OCI-LY1 (cell line): ENCODE measurements at regions not wholly inside any gene's neighbourhood (a gene's known extent, or its start where the extent isn't known, plus 50 kb on each side); places are given as distances from the start of the nearest gene placed in this dataset.

Experiments
- H2AFZ ChIP-seq: fragments of 200-600 bp; sonication (generic), shearing (Covaris generic); 2 replicates; pipeline ENCODE4 v1.6.0; 2014; ENCODE audit warnings: antibody characterized with exemption, mild to moderate bottlenecking, low read length
- H3F3A ChIP-seq: fragments of 200-600 bp; sonication (generic), shearing (Covaris generic); 2 replicates; pipeline ENCODE4 v1.6.0; 2014; ENCODE audit warnings: mild to moderate bottlenecking, antibody characterized with exemption, low read length, moderate library complexity; ENCODE audit not compliant: insufficient read depth
- H3K27ac ChIP-seq: fragments of 200-600 bp; sonication (generic); 2 replicates; pipeline ENCODE4 v1.5.1; 2014; ENCODE audit warnings: low read length, mixed run types, mild to moderate bottlenecking, low read depth; ENCODE audit not compliant: poor library complexity, severe bottlenecking
- H3K27me3 ChIP-seq: fragments of 200-600 bp; sonication (generic); 2 replicates; pipeline ENCODE4 v1.6.0; 2014; ENCODE audit warnings: antibody characterized with exemption, mild to moderate bottlenecking, low read length, moderate library complexity; ENCODE audit not compliant: insufficient read depth
- H3K36me3 ChIP-seq: fragments of 200-600 bp; sonication (generic); 2 replicates; pipeline ENCODE4 v1.6.1; 2014; ENCODE audit warnings: mild to moderate bottlenecking, antibody characterized with exemption, low read length, moderate library complexity, mixed read lengths; ENCODE audit not compliant: insufficient read depth
- H3K4me1 ChIP-seq: fragments of 200-600 bp; sonication (generic); 2 replicates; pipeline ENCODE4 v1.5.1; 2014; ENCODE audit warnings: mild to moderate bottlenecking, low read length, moderate library complexity; ENCODE audit not compliant: insufficient read depth, severe bottlenecking
- H3K4me2 ChIP-seq: fragments of 200-600 bp; sonication (generic), shearing (Covaris generic); 2 replicates; pipeline ENCODE4 v1.6.1; 2014; ENCODE audit warnings: low read length
- H3K4me3 ChIP-seq: fragments of 200-600 bp; sonication (generic); 2 replicates; pipeline ENCODE4 v1.5.1; 2014; ENCODE audit warnings: low read length, low read depth, mild to moderate bottlenecking, mixed read lengths; ENCODE audit not compliant: poor library complexity, severe bottlenecking
- H3K79me2 ChIP-seq: fragments of 200-600 bp; shearing (Covaris generic); 2 replicates; pipeline ENCODE4 v1.6.1; 2016; ENCODE audit warnings: mixed run types, low read length, mixed read lengths; ENCODE audit not compliant: insufficient read depth
- H3K9ac ChIP-seq: fragments of 200-600 bp; sonication (generic), shearing (Covaris generic); 2 replicates; pipeline ENCODE4 v1.6.1; 2014; ENCODE audit warnings: mild to moderate bottlenecking, low read length, mixed read lengths
- H3K9me2 ChIP-seq: fragments of 200-600 bp; sonication (generic), shearing (Covaris generic); 2 replicates; pipeline ENCODE4 v1.6.1; 2014; ENCODE audit warnings: low read depth, mild to moderate bottlenecking, low read length, mixed read lengths
- H3K9me3 ChIP-seq: fragments of 200-600 bp; shearing (Covaris generic); 2 replicates; pipeline ENCODE4 v1.6.1; 2014; ENCODE audit warnings: low read length, mixed read lengths
- H4K20me1 ChIP-seq: fragments of 200-600 bp; sonication (generic), shearing (Covaris generic); 2 replicates; pipeline ENCODE4 v1.6.0; 2016; ENCODE audit warnings: mild to moderate bottlenecking, low read length; ENCODE audit not compliant: insufficient read depth
- CTCF ChIP-seq: fragments of 200-600 bp; sonication (generic), shearing (Covaris generic); IDR thresholded peaks from 2 replicates; pipeline ENCODE4 v1.5.1; 2017; ENCODE audit warnings: mild to moderate bottlenecking, antibody characterized with exemption, low read length, moderate library complexity, mixed read lengths
- EZH2 ChIP-seq: fragments of 200-600 bp; sonication (generic), shearing (Covaris generic); IDR thresholded peaks from 2 replicates; pipeline ENCODE4 v1.8.0; 2017; ENCODE audit warnings: borderline replicate concordance, mixed run types, mild to moderate bottlenecking, antibody characterized with exemption, low read length, moderate library complexity, mixed read lengths

DNA sequence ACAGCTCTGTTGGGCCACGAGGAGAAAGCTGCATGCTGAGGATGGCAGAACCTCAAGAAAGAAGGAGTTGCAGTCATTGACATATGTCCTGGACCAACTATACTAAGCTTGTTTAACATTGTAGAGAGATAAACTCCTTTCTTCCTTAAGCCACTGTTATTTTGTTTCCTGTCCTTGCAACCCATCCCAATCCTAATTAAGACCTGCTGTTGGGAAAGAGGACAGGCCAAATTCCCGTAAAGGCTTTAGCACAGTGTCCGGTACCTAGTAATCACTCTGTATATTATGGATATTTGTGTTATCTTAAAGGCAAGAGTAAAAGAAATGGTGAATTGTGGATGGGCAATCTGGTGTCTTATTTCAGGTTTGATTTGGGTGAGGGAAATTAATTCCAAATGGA, 53.5 kb upstream of the WSCD2 start:
- Histone ChIP-seq H3K9me2 (no peaks in the 10 kb centered on the region), H3F3A (no peaks in the 10 kb centered on the region), H3K79me2 (no peaks in the 10 kb centered on the region), H3K4me2 (no peak overlapping the region), H4K20me1 (no peaks in the 10 kb centered on the region), H3K4me1 (no peaks in the 10 kb centered on the region), H3K9me3 (no peaks in the 10 kb centered on the region), H3K36me3 (no peaks in the 10 kb centered on the region), H2AFZ (no peak overlapping the region), H3K9ac (no peak overlapping the region), H3K27ac (no peak overlapping the region), H3K4me3 (no peak overlapping the region), H3K27me3 (no peaks in the 10 kb centered on the region)
- TF ChIP-seq EZH2, result no peak
- no peak for TF ChIP-seq CTCF

DNA sequence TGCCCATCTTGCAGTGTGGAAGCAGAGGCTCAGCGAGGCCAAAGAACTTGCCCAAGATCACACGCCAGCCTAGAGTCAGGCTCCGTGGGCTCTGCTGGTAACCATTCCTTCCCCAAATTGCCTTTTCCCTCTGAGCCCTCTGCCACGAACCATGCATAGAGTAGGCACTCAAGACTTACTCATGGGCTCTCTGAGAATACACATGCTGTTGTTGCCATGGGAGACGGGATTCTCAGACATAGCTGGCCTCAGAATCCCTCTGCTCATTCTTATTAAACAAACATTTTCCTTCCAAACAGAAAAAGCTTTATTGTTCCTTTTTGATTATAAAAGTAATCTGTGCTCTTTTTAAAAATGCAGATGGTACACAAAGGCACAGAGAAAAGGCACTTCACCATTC, 52.5 kb upstream of the WSCD2 start:
- TF ChIP-seq CTCF (no peak), EZH2 (no peak)
- Histone ChIP-seq H4K20me1 (no peaks in the 10 kb centered on the region), H3F3A (no peaks in the 10 kb centered on the region), H2AFZ (no peak overlapping the region), H3K36me3 (no peaks in the 10 kb centered on the region), H3K9me3 (no peaks in the 10 kb centered on the region), H3K4me2 (no peak overlapping the region), H3K4me3 (no peak overlapping the region), H3K9ac (no peak overlapping the region), H3K4me1 (no peaks in the 10 kb centered on the region), H3K79me2 (no peaks in the 10 kb centered on the region), H3K27me3 (no peaks in the 10 kb centered on the region), H3K9me2 (no peaks in the 10 kb centered on the region), H3K27ac (no peak overlapping the region)

GRCh38 chr12:108078428-108078827, 50.7 kb upstream of the WSCD2 start:
- H3K27me3 ChIP-seq, result no peaks in the 10 kb centered on the region
- H4K20me1 ChIP-seq, result no peaks in the 10 kb centered on the region

More at GRCh38 chr12:108078428-108078827, 50.7 kb upstream of the WSCD2 start:
- Histone ChIP-seq H3F3A (no peaks in the 10 kb centered on the region), H3K4me1 (no peaks in the 10 kb centered on the region), H3K9ac (no peak overlapping the region), H3K79me2 (no peaks in the 10 kb centered on the region), H3K36me3 (no peaks in the 10 kb centered on the region), H2AFZ (no peak overlapping the region), H3K4me2 (no peak overlapping the region), H3K4me3 (no peak overlapping the region), H3K9me3 (no peaks in the 10 kb centered on the region), H3K9me2 (no peaks in the 10 kb centered on the region), H3K27ac (no peak overlapping the region)
- no peak for TF ChIP-seq CTCF
- TF ChIP-seq EZH2, result no peak
